Kidney (tissue), 13 donors: ENCODE measurements at regions not wholly inside any gene's neighbourhood (a gene's known extent, or its start where the extent isn't known, plus 50 kb on each side); places are given as distances from the start of the nearest gene placed in this dataset.

Experiments
- DNase-seq, 5 donors: peaks; one replicate each; pipeline ENCODE4 v3.0.0-alpha.2; 2013 to 2020
- FAIRE-seq: peaks from 2 replicates; lab custom pipeline; 2012; peaks lifted over from hg19 to GRCh38; lab: Jason Lieb, UNC
- H3K27ac ChIP-seq, 2 donors: one replicate each; pipeline ENCODE4 v1.7.0; 2013; ENCODE audit warnings: low read depth in 2 of 2, low read length in 2 of 2, inconsistent platforms in 1 of 2
- H3K27me3 ChIP-seq: one replicate; pipeline ENCODE4 v1.7.1; 2013; ENCODE audit warnings: low read length, inconsistent platforms; ENCODE audit not compliant: control insufficient read depth, insufficient read depth
- H3K36me3 ChIP-seq, 3 donors: one replicate each; pipeline versions ENCODE4 v1.7.0 to v1.7.1; 2013; ENCODE audit warnings: low read length in 3 of 3, control low read depth in 1 of 3, inconsistent platforms in 1 of 3; ENCODE audit not compliant: insufficient read depth in 3 of 3, control insufficient read depth in 2 of 3
- H3K4me1 ChIP-seq, 3 donors: one replicate each; pipeline versions ENCODE4 v1.7.0 to v1.7.1; 2013; ENCODE audit warnings: low read length in 3 of 3, inconsistent platforms in 1 of 3, low read depth in 1 of 3; ENCODE audit not compliant: control insufficient read depth in 2 of 3, insufficient read depth in 2 of 3
- H3K4me3 ChIP-seq, 3 donors: one replicate each; pipeline versions ENCODE4 v1.7.0 to v1.8.1; 2013; ENCODE audit warnings: low read length in 3 of 3, control low read depth in 1 of 3, inconsistent platforms in 1 of 3
- H3K9ac ChIP-seq, 3 donors: one replicate each; pipeline versions ENCODE4 v1.7.0 to v1.7.1; 2013; ENCODE audit warnings: low read length in 3 of 3, control low read depth in 1 of 3, inconsistent platforms in 1 of 3
- H3K9me3 ChIP-seq, 3 donors: one replicate each; pipeline versions ENCODE4 v1.7.0 to v1.7.1; 2013; ENCODE audit warnings: low read length in 3 of 3, control low read depth in 1 of 3, inconsistent platforms in 1 of 3; ENCODE audit not compliant: control insufficient read depth in 2 of 3, insufficient read depth in 1 of 3
- intact Hi-C: fragments of 100-400 bp; cut with DNase I; formaldehyde crosslinking; loops from one replicate; pipeline ENCODE4 v1.11.1; 2022
- TF ChIP-seq, protein P1 (sequence below): IDR thresholded peaks from 3 replicates; pipeline ENCODE4 v1.5.1; 2012; ENCODE audit warnings: mild to moderate bottlenecking, moderate library complexity, borderline replicate concordance; ENCODE audit not compliant: insufficient read depth; ENCODE audit errors: extremely low read depth
- donor health status: control.
- donor health status: control.
- donor health status: control.
- donor health status: control.
- donor health status: control.
- donor health status: DM: yes; HTN: yes; CAD: no.
- donor health status: Normal renal cell carcinoma (clear cell type).

GRCh38 chr9:75788006-75788634 lies 102.4 kb upstream of the PCSK5 start:
- H3K27ac ChIP-seq = no peak overlapping the region
- H3K9me3 ChIP-seq = no peaks in the 10 kb centered on the region
- no peak overlapping the region for H3K9ac ChIP-seq
- FAIRE-seq (no peak), DNase-seq (peak in 1 of 5 donors; percentile 50)
- TF ChIP-seq, protein P1, sequence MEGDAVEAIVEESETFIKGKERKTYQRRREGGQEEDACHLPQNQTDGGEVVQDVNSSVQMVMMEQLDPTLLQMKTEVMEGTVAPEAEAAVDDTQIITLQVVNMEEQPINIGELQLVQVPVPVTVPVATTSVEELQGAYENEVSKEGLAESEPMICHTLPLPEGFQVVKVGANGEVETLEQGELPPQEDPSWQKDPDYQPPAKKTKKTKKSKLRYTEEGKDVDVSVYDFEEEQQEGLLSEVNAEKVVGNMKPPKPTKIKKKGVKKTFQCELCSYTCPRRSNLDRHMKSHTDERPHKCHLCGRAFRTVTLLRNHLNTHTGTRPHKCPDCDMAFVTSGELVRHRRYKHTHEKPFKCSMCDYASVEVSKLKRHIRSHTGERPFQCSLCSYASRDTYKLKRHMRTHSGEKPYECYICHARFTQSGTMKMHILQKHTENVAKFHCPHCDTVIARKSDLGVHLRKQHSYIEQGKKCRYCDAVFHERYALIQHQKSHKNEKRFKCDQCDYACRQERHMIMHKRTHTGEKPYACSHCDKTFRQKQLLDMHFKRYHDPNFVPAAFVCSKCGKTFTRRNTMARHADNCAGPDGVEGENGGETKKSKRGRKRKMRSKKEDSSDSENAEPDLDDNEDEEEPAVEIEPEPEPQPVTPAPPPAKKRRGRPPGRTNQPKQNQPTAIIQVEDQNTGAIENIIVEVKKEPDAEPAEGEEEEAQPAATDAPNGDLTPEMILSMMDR = no peak
- H3K27me3 ChIP-seq = no peaks in the 10 kb centered on the region
- no peaks in the 10 kb centered on the region for H3K36me3 ChIP-seq
- intact Hi-C loops = no loop called here
- H3K4me1 ChIP-seq = no peaks in the 10 kb centered on the region
- H3K4me3 ChIP-seq = no peak overlapping the region

DNA sequence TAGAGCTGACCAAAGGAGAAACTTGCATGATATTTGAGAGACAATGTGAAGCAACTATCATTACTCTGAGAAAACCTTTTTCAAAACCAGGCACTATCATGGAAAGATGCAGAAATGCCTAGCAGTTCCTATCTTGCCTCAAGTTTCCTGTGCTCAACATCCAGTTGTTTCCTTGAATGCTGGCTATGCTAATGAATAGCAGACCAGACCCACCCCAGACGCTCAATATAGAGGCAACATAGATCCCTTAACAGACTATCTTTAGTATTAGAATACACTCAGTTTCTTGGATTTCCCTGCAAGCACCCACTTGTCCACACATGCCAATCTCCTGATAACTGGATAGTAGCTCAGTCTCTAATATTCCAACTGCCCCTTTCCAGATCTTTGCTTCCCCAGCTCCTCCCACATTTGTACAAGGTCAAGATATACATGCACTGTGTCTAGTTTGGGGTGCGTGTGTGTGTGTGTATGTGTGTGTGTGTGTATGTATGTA lies 93.3 kb upstream of the PCSK5 start:
- no peak for FAIRE-seq
- no peak for DNase-seq
- TF ChIP-seq, protein P1 = no peak
- intact Hi-C loops = no loop called here
- no peaks in the 10 kb centered on the region for H3K4me1 ChIP-seq
- no peaks in the 10 kb centered on the region for H3K36me3 ChIP-seq
- no peaks in the 10 kb centered on the region for H3K27me3 ChIP-seq
- H3K9me3 ChIP-seq = no peaks in the 10 kb centered on the region
- H3K9ac ChIP-seq = no peak overlapping the region
- no peak overlapping the region for H3K27ac ChIP-seq
- no peak overlapping the region for H3K4me3 ChIP-seq

DNA sequence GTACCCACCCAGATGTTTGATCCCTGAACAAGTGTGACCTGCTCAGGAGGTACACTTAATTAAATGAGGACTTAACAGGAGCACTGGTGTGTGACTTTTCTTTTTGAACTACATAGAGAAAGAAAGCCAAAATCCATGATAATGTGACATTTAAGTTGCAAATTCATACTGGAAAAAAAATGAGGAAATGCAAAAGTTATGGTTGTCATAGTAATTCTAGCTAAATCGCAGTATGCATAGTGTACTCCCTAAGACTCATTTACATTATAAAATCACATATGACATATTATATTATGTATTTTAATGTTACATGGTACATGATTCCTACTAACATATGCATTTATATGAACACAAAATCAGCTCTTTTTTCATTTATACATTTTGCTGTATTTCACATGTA lies 92.0 kb upstream of the PCSK5 start:
- FAIRE-seq (no peak), DNase-seq (no peak)
- Histone ChIP-seq H3K4me1 (no peaks in the 10 kb centered on the region), H3K9ac (no peak overlapping the region), H3K27ac (no peak overlapping the region), H3K9me3 (no peaks in the 10 kb centered on the region), H3K4me3 (no peak overlapping the region), H3K36me3 (no peaks in the 10 kb centered on the region), H3K27me3 (no peaks in the 10 kb centered on the region)
- intact Hi-C loops = no loop called here
- TF ChIP-seq, protein P1 = no peak
